NCI-H1436 (cell line): ENCODE measurements at regions not wholly inside any gene's neighbourhood (a gene's known extent, or its start where the extent isn't known, plus 50 kb on each side); places are given as distances from the start of the nearest gene placed in this dataset.

Source experiments
- DNase-seq: peaks from one replicate; lab custom pipeline; 2025; lab: John Stamatoyannopoulos, UW

- DNase-seq: no peak
Observed at GRCh38 chr6:109315341-109316110, 66.7 kb downstream of the CD164 start.

GRCh38 chr6:109314313-109314712 is 68.0 kb downstream of the CD164 start:
- no peak for DNase-seq

- no peak for DNase-seq
Observed at GRCh38 chr6:109313139-109313538, 69.1 kb downstream of the CD164 start.

- DNase-seq: no peak
Observed at GRCh38 chr6:109311471-109311870, 70.8 kb downstream of the CD164 start.

GRCh38 chr6:109309917-109310316 is 72.3 kb downstream of the CD164 start:
- no peak for DNase-seq

- DNase-seq: no peak
Observed at GRCh38 chr6:109308018-109308492, 74.2 kb downstream of the CD164 start.

GRCh38 chr6:109306733-109307132 is 75.5 kb downstream of the CD164 start:
- DNase-seq: no peak

- no peak for DNase-seq
Observed at GRCh38 chr6:109305028-109305427, 77.2 kb downstream of the CD164 start.

GRCh38 chr6:109304284-109305015 is 77.8 kb downstream of the CD164 start:
- no peak for DNase-seq

- no peak for DNase-seq
Observed at GRCh38 chr6:109303640-109304283, 78.5 kb downstream of the CD164 start.

GRCh38 chr6:109303164-109303563 is 79.1 kb downstream of the CD164 start:
- DNase-seq: no peak

GRCh38 chr6:109302176-109302575 is 80.1 kb downstream of the CD164 start:
- DNase-seq: no peak

GRCh38 chr6:109301418-109301817 is 80.8 kb downstream of the CD164 start:
- no peak for DNase-seq

GRCh38 chr6:109300874-109301273 is 81.4 kb downstream of the CD164 start:
- DNase-seq: no peak

- no peak for DNase-seq
Observed at GRCh38 chr6:109299776-109300564, 82.3 kb downstream of the CD164 start.

- no peak for DNase-seq
Observed at GRCh38 chr6:109299265-109299607, 83.0 kb downstream of the CD164 start.

- DNase-seq: no peak
Observed at GRCh38 chr6:109298605-109299264, 83.5 kb downstream of the CD164 start.

- no peak for DNase-seq
Observed at GRCh38 chr6:109297406-109298110, 84.7 kb downstream of the CD164 start.

- no peak for DNase-seq
Observed at GRCh38 chr6:109296971-109297372, 85.3 kb downstream of the CD164 start.

- DNase-seq: peak; percentile 82
Observed at GRCh38 chr6:109296452-109296851, 85.8 kb downstream of the CD164 start.

GRCh38 chr6:109295774-109296156 is 86.5 kb downstream of the CD164 start:
- DNase-seq: no peak
